ENCODE measurements at regions not wholly inside any gene's neighbourhood (a gene's known extent, or its start where the extent isn't known, plus 50 kb on each side); places are given as distances from the start of the nearest gene placed in this dataset.
A peak's percentile ranks its signal among the peaks of the same experiment; 100 is the strongest.
"Not testable (repeated sequence)": the region's sequence is repeated elsewhere in the genome, so short reads cannot be mapped to it uniquely, and the experiment has no call there.

GRCh38 chr7:25069900-25070443 lies 55.1 kb downstream of the CYCS start:
- peak; percentile 79 for DNase-seq

DNA sequence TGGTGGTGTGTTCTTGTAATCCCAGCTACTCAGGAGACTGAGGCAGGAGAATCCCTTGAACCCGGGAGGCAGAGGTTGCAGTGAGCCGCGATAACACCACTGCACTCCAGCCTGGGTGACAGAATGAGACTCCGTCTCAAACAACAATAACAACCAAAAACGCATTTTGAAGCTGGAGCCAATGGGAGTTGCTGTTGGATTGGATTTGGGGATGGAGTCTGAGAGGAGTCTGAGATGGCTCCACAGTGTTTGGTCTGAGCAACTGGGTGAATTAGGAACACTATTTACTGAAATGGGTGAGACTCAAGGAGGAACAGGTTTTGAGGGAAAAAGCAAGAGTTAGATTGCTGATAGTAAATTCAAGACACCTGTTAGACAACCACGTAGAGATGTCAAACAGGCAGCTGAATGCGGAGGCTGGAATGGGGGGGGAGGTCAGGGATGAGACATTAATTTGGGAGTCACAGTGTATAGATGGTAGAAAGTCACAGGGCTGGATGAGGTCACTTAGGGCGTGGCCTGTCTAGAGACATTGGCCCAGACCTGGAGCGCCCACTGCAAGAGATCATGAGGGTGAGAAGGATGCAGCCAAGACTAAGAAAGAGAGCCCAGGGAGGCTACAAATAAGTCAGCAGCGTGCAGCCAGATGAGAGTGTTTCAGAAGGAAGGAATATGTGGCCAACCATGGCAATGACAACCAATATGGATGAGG lies 56.4 kb downstream of the CYCS start:
- peak; percentile 7 for DNase-seq

- no peak for DNase-seq
Measured at GRCh38 chr7:25067726-25068501, 57.1 kb downstream of the CYCS start.

DNA sequence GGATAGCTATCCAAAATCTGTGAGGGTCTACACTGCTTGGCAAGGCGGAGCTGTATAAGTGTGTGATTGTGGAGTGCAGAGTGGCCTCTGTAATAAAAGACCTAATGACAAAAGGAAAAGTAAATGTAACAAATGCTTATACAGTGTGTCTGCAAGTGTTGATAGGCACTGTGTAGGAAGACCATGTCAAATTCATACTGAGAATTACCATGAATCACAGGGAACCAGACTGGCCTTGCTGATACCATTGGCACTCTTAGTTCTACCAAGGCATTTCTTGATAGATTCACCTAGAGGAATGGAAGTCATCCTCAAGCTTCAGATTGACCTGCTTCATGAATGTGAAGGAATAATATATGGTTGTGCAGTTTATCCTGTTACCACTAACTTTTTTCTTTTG lies 58.8 kb downstream of the CYCS start:
- no peak for DNase-seq

GRCh38 chr7:25062380-25062779 lies 62.7 kb downstream of the CYCS start:
- no peak for DNase-seq

DNA sequence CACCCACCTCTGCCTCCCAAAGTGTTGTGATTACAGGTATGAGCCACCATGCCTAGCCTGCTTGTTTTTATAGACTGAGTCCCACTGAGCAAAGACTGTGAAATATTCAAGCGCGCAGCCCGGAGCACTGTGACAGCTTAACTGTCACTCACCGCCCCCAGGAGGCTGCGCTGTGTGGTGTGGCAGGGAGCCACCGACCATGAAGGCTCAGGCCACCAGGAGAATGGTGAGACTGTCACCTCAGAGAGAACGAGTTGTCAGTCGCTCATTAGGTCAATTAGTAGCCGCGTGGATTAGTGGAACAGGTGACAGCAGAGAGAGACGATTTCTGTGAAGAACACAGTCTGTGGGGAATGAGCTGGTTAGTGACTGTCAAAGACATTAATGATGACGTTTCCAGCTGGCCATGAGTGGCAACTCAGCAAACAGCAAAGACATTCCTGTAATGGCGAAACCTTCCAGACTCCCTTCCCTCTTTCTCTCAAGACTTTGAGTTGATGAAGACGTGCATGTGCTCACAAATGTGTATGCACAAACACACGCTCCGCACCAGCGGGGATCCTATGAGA lies 64.5 kb downstream of the CYCS start:
- no peak for DNase-seq

GRCh38 chr7:25059576-25059975 lies 65.5 kb downstream of the CYCS start:
- DNase-seq: no peak

- DNase-seq: no peak
Measured at GRCh38 chr7:25056368-25056767, 68.7 kb downstream of the CYCS start.

GRCh38 chr7:25055520-25056220 lies 69.4 kb downstream of the CYCS start:
- no peak for DNase-seq

- DNase-seq: no peak
Measured at GRCh38 chr7:25054819-25055519, 70.1 kb downstream of the CYCS start.

DNA sequence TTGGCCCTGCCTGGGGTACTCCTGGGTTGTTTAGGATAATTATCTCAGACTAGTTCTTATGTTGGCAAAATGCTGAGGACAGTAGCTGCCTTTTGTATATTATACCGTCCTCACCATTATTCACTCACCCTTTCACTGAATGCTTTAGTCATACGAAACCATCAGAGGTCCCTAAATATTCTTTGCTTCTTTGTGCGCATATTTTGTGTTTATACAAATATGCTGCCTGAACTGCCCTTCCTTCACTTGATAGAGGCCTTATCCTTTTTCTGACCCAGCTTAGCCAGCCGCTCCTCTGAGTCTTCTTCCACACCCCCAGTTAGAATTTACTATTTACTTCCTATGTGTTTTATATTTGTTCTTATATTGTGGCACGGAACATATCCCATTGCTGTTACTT lies 70.2 kb upstream of the OSBPL3 start:
- no peak for DNase-seq

- DNase-seq: no peak
Measured at GRCh38 chr7:25048444-25048834, 68.5 kb upstream of the OSBPL3 start.

DNA sequence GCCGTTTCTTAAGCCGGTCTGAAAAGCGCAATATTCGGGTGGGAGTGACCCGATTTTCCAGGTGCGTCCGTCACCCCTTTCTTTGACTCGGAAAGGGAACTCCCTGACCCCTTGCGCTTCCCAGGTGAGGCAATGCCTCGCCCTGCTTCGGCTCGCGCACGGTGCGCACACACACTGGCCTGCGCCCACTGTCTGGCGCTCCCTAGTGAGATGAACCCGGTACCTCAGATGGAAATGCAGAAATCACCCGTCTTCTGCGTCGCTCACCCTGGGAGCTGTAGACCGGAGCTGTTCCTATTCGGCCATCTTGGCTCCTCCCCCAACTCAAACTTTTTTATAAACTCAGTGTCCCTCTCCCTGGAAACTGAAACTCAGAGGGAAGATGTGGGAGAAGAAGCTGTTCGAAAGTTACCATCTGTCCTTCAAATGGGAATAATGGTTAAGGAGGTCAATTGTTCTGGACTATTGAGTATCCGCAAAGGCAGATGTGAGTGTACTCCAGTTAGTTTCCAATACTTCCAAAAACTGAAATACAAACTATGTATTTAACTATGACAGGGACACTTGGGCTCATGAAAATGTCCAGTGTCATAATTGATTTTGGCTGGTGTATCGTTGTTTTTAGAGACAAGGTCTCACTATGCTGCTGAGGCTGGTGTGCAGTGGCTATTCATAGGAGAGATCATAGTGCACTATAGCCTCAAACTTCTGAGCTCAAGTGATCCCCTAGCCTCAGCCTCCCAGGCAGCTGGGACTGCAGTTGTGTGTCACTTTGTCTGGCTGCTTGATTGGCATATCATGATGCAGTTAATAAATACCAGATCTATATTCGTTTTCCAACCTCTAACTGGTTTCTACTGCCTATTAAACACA lies 67.8 kb upstream of the OSBPL3 start:
- DNase-seq: not testable (repeated sequence)

GRCh38 chr7:25037325-25037724 lies 57.3 kb upstream of the OSBPL3 start:
- DNase-seq: no peak

GRCh38 chr7:25035274-25035673 lies 55.3 kb upstream of the OSBPL3 start:
- DNase-seq: no peak

DNA sequence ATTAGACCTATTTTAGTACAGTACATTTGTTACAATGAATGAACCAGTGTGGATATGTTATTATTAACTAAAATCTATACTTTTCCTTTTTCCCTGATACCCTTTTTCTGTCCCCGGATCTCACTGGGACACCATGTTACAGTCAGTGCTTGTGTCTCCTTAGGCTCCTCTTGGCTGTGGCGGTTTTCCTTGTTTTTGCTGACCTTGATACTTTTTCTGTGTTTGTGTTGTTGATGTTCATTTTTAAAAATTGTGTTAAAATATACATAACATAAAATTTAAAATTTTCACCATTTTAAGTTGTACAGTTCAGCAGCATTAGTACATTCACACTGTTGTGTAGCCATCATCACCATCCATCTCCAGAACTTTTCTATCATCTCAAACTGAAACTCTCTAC lies 54.2 kb upstream of the OSBPL3 start:
- no peak for DNase-seq

- peak; percentile 7 for DNase-seq
Measured at GRCh38 chr7:25032774-25033743, 53.1 kb upstream of the OSBPL3 start.

- no peak for DNase-seq
Measured at GRCh38 chr7:25031432-25031831, 51.5 kb upstream of the OSBPL3 start.

GRCh38 chr7:25031007-25031406 lies 51.0 kb upstream of the OSBPL3 start:
- DNase-seq: no peak

All from fibroblast of skin of back (primary cell).